ENCODE measurements at regions not wholly inside any gene's neighbourhood (a gene's known extent, or its start where the extent isn't known, plus 50 kb on each side); places are given as distances from the start of the nearest gene placed in this dataset.

DNA sequence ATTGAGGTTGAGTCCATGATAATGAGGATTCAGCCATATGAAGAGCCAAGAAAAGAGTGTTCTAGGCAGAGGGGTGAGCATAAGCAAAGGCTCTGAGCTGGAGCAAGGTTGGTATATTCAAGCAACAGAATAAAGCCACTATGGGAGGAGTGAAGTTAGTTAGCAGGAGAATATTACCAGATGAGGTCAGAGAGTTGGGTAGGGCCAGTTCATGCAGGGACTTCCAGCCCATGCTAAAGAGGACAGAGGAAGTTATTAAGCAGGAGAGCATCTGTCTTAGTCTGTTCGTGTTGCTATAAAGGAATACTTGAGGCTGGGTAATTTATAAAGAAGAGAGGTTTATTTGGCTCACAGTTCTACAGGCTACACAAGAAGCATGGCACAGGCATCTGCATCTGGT, 57.1 kb upstream of the ATG10 start:
- DNase-seq (ENCODE audit: low read depth in 2 of 2): no peak

DNA sequence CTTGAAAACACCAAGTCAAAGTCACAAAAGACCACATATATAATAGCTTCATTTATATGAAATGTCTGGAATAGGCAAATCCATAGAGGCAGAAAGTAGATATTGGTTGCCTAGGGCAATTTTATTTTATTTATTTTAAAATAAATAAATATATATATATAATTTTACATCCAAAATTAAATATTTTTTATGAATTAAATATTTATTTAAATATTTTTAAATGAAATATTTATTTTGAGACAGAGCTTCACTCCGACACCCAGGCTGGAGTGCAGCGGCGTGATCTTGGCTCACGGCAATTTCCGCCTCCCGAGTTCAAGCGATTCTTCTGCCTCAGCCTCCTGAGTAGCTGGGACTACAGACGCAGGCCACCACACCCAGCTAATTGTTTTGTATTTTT, 58.9 kb upstream of the ATG10 start:
- no peak for DNase-seq (ENCODE audit: low read depth in 2 of 2)

DNA sequence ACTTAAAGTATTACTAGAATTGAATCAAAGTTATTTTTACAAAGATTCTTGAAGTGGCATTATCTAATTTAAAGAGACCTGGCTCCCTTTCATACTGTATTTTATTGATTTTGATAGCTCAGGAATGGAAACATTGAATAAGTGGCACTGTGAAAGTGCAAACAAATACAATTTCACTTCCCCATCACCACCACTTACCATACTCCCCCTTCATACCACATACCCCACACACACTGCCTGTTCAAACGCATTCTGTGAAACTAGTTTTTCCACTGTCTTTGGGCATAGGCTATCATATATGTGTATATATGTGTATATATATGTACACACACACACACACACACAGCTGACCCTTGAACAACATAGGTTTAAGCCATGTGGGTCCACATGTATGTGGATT, 62.1 kb upstream of the ATG10 start:
- no peak for DNase-seq (ENCODE audit: low read depth in 2 of 2)

DNA sequence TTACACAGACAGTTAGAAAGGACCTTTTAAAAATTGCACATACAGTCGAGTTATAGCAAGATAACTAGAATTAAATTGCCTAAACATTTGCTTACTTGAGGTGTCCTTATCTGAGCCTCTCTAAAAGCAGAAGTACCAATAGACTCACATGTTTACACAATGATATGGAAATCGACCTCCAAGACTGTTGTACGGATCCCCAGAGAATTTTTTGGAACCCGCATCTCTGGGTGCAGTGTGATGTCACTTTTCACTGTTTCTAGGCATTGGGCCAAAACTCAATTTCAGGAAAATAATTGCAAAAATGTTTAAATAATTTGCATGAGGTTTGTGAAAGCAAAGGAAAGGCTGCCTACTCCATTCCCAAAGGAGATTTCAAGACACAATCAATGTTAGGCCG, 63.1 kb upstream of the ATG10 start:
- DNase-seq (ENCODE audit: low read depth in 2 of 2): no peak

DNA sequence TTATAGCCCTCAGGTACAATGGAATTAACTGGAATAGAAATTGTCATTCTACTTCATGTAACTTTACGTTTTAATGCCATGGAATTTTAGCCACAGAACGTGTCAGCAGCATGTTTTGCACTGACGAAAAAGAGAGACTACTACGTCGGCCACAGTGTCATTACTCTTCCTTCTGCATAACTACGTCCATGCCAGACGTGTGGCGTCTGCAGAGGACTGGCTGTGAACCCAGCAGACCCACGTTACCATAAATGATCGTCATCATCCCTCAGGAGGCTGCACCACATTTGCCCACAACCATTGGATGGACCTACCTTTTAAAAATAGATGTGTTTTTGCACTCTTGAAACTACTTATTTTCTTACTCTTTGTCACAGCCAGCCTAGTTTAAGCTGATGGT, 63.8 kb upstream of the ATG10 start:
- DNase-seq (ENCODE audit: low read depth in 2 of 2): no peak

DNA sequence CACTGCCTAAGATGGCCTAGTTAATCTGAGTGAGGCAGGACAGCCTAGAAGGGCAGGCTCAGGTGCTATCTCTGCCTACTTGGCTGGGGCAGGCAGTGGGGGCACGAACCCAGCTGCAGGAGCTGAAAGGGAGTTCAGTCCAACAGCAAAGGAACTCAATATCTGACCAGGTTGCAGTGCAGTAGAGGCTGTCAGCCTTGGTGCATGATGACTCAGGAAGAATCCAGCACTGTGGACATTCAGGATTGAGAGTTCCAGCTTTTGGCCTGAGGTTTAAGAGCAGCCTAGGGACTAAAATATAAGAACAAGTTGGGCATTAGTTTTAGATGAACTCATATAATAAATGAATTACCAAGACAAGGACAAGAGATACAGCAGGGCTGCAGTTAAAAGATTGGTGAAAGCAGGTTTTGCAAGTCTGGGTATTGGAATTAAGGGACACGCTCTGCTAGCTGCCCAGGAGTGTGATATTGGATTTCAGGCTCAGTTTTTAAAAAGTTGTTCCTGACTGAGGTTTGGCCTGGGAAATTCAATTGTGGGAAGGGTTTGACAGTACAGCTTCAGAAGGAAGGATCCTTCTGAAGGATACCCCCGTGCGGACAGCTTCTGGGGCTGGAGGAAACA, 64.7 kb upstream of the ATG10 start:
- no peak for DNase-seq (ENCODE audit: low read depth in 2 of 2)

DNA sequence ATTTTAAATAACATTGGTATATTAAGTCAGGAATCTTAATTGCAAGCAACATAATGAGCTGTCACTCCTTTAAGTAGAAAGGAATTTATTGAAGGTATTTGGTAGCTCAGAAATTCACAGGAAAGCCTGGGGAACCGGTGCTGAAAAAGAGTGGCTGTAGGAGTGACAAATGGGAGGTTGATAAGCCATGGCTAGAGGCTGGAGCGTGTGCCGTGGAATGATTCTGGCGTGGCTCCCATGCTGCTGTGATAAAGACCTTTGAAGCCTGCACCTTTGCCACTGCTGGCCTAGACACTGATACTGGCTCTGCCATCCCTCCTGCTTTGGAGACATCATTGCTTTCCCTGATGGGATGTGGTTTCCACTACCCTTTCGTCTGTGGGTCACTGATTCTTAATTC, 65.7 kb upstream of the ATG10 start:
- no peak for DNase-seq (ENCODE audit: low read depth in 2 of 2)

DNA sequence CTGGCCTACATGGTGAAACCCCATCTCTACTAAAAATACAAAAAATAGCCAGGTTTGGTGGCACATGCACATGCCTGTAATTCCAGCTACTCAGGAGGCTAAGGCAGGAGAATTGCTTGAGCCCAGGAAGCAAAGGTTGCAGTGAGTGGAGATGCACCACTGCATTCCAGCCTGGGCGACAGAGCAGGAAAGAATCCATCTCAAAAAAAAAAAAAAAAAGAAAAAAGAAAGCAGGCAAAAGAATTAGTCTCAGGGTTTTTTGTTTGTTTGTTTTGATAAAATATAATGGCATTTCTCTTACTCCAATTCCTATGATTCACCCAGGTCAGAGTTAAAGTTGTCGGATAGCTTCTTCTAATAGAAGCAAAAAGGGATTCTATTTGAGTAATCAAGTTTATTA, 67.0 kb upstream of the ATG10 start:
- DNase-seq (ENCODE audit: low read depth in 2 of 2): no peak

DNA sequence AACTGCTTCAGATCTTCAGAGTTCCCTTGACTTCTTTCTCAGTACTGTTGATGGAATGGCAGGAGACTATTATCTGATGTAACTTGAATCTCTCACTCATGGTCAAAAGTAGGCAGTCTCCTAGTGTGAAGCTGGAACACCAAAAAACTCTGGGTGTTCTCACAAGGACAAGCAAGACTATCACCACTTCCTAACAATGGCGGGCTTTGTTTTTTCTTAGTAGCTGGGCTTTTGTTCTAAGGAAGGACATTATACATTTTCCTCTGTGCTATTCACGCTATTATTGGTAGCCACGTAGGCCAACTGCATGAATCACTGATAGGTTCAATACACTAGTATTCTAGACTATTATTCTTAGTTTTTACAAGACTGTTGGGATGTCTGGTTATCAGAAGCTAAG, 67.7 kb upstream of the ATG10 start:
- no peak for DNase-seq (ENCODE audit: low read depth in 2 of 2)

DNA sequence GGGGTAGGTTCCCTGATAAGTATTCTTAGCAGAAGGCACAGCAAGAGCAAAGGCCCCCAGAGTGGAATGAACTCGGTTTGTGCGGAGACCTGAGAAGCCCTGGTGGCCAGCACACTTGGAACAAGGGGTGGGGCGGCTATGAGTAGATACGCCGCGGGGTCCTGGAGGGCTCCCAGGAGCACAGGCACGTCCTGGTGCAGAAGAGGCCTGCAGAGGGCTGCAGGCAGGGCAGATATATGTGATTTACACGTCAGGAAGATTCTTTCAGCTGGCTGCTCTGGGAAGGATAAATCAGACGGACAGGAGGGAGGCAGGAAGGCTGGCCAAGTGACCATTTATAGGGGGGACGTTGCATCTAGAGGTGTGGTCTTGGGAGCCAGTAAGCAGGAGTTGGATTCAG, 70.2 kb upstream of the ATG10 start:
- no peak for DNase-seq (ENCODE audit: low read depth in 2 of 2)

DNA sequence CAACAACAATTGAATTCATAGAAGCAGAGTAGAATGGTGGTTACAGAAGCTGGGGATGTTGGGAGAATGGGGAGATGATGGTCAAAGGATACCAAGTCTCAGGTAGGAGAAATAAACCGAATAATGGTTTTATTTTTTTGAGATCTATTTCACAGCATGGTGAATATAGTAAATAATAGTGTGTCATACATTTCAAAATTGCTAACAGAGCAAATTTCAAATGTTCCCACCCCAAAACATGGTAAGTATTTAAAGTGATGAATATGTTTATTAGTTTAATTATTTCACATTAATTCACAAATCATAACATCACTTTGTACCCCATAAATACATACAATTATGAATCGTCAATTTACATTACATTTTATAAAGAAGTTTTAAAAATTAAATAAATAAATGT, 72.7 kb upstream of the ATG10 start:
- no peak for DNase-seq (ENCODE audit: low read depth in 2 of 2)

DNA sequence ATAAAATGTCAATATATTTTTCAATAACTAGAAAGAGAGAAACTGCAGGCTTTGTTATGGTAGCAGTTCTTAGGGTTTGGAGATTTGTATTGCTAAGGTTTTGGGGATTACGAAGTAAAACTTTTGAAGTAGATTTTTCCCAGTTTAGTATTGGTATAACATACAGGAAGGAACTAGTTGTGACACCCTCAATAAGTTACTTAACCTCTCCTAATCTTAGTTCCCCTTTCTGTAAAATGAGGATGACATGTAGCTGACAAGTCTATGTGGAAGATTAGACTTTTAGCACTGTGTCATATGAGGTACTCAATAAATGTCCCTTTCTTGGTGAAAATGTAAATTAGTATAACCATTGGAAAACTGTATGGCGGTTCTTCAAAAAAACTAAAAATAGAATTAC, 73.4 kb upstream of the ATG10 start:
- no peak for DNase-seq (ENCODE audit: low read depth in 2 of 2)

DNA sequence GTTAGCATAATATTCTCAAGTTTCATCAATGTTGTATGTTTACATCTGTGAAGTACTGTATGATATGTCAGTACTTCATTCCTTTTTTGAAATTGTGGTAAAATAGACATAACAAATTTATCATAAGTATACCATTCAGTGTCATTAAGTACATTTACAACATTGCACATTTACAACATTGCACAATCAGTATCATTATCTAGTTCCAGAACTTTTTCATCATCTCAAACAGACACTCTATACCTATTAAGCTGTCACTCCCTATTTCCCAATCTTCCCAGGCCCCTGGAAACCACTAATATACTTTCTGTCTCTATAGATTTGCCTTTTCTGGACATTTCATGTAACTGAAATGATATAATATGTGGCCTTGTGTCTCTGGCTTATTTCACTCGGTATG, 75.1 kb upstream of the ATG10 start:
- DNase-seq (ENCODE audit: low read depth in 2 of 2): no peak

DNA sequence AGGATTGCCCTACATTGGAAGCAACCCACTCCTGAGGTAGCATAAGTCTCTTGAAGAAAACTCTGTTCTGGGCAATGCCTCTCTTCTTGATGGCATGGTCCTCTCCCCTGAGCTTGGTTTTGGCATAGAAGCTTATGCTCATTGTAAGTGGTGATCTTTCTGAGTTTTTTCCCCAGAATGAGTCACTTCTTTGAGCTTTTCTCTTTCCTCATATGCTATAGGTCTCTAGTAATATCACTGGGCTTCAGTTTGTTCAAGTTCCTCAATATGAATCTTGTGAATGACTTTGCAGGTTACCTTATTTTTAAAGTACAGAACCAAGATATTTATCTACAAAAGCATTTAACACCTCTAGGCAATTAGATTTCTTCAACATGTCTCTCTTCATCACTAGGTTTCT, 76.5 kb upstream of the ATG10 start:
- no peak for DNase-seq (ENCODE audit: low read depth in 2 of 2)

DNA sequence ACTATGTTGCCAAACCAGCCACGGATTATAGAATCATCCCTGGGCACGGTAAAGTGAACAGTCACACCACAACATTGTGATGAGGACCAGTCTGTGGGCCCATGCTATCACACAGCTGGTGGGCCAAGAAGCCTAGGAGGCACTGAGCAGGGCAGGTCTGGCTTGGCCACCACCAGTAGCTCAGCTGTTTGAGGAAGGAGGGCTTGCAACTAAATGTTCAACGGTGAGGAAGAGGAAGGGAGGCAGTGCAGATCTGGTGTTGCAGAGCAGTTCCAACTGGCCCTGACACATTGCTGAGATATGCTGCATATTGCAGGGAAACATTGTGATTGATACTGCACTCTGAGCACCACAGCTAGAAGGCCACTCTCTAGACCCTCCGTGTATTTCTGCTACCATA, 77.9 kb upstream of the ATG10 start:
- no peak for DNase-seq (ENCODE audit: low read depth in 2 of 2)

DNA sequence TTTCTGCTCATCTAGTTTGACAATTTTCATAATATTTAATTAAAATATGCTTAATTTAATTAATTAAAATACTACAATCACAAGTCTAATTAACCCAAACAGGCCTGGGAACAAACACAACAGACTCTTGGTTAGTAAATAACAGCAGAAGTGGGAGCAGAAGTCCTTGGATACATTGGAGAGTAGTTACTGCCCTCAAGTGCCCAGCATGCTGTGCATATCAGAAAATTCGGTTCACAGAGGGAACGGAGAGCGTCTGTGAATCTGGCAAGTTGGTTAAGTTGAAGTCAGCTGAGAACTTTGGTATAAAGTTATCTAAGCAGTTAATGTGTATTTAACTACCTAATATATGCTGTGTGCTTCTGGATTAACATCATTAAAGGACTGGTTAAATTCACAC, 87.0 kb upstream of the ATG10 start:
- DNase-seq (ENCODE audit: low read depth in 2 of 2): no peak

DNA sequence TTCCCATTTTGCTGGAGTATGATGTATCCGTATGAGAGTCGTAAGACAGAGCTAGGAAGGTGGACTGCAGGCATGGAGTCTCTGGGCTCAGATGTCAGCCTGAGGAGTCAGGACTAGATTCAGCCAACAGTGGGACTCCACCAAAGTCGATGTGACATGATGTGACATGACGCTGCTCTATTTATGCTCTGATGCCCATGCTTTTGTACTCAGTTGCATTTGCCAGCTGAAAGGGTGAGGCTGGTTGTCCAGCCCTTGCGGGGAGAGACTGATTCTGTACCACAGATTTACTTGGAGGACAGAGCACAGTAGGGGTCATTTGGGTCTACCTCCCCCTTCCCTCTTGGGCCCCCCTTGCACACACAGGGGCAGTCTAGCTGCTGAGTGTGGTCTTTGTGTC, 88.5 kb upstream of the ATG10 start:
- no peak for DNase-seq (ENCODE audit: low read depth in 2 of 2)

DNA sequence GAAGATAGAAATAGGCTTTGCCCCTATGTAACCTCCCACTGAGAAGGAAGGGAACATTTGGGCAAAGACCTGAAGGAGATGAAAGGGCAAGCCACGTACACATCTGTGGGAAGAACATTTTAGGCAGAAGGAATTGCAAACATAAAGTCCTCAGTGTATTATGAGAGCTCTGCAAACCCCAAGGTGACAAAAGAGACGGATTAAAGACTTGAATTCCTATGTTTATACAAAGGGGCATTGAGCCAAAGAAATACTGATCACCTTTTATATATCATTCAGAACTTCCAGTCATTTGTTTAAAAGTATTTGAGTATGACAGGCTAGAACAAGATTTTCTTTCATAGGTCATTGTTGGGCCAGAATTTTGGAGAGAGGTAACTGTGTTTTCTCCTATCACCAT, 90.2 kb upstream of the ATG10 start:
- DNase-seq (ENCODE audit: low read depth in 2 of 2): no peak

DNA sequence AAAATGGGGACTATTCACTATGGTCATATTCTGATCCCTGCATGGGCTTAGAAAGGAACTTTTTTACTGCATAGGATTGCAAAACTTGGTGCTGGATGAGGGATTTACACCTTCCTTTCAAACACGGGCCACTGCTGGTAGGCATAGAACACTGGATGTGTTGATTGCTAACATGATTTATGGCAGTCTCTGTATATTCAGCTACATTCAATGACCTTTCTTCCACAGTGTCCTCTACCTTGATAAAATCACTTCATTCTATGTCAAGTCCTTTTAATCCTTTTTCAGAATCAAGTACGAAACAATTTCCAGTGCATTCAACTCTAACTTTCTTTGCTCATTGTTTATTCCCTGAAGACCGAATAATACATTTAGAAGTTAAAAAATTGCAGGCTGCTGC, 91.9 kb upstream of the ATG10 start:
- DNase-seq (ENCODE audit: low read depth in 2 of 2): no peak

DNA sequence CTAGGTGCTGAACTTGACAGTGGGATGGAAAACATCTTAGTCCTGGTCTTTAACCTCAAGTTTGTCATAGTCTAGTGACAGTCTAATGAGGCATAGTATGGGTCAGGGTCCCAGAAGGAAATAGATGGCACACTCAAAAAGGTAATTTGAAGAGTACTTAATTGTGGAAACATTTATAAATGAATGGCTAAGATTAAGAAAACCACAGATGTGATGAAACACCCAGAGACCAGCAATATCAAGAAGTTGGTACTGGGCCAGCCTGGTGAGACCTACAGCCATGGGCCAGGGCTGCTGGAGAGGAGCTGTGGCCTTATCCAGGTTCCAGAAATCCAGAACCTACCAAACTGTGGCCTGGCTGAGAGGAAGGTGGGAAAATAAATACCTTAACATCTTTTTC, 93.5 kb upstream of the ATG10 start:
- DNase-seq (ENCODE audit: low read depth in 2 of 2): no peak

DNA sequence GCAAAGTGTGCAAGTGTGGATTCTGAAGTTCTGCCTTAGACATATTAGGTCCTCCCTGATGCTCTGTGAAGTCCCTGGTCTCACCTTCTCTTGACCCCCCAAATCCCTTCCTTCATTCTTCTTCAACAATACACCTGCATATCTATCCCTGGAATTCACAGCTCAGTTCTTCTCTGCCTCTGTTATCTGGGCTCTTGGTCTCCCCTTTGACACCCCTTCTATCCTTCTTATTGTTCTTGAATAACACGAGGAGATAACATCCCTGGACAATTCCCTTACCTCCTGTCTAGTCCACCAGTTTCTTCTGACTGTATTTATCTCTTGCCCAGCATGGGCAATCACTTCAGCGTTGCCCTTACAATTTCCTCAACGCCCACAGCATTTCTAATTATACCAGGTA, 104.8 kb upstream of the ATG10 start:
- no peak for DNase-seq (ENCODE audit: low read depth in 2 of 2)

DNA sequence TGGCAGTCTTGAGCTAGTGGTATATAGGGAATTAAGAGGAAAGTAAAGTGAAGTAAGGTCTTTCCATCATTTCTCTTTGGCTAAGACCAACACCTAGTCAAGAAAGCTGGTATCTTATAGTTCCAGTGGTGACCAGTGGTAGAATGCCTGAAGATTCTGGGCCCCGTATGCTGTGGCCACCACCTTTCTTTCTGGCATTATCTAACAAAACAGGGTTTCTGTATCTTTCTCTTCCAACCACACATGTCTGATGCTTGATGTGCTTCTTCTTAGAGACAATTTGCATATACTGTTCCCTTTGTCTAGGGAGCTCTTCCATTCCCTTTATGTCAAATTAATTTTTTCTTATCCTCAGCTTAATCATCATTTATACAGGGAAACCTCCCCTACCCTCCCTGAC, 109.9 kb upstream of the SSBP2 start:
- no peak for DNase-seq (ENCODE audit: low read depth in 2 of 2)

DNA sequence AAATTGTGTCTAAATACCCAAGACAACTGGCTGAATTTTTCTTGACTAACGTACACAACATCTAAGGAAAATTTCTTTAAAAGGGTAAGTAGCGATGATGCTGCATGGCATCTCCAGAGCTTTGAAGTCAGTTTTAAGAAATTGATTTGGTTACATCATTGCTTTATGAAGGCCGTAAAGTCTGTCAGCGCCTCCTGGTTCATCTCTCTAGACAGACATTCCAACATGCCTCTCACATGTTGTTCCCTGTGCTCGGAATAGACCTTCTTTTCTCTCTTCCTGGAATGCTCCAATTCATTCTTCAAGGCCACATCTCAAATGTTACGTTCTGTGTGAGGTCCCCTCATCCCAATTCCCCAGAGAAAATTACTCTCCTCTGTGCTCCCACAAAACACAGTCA, 108.7 kb upstream of the SSBP2 start:
- no peak for DNase-seq (ENCODE audit: low read depth in 2 of 2)

DNA sequence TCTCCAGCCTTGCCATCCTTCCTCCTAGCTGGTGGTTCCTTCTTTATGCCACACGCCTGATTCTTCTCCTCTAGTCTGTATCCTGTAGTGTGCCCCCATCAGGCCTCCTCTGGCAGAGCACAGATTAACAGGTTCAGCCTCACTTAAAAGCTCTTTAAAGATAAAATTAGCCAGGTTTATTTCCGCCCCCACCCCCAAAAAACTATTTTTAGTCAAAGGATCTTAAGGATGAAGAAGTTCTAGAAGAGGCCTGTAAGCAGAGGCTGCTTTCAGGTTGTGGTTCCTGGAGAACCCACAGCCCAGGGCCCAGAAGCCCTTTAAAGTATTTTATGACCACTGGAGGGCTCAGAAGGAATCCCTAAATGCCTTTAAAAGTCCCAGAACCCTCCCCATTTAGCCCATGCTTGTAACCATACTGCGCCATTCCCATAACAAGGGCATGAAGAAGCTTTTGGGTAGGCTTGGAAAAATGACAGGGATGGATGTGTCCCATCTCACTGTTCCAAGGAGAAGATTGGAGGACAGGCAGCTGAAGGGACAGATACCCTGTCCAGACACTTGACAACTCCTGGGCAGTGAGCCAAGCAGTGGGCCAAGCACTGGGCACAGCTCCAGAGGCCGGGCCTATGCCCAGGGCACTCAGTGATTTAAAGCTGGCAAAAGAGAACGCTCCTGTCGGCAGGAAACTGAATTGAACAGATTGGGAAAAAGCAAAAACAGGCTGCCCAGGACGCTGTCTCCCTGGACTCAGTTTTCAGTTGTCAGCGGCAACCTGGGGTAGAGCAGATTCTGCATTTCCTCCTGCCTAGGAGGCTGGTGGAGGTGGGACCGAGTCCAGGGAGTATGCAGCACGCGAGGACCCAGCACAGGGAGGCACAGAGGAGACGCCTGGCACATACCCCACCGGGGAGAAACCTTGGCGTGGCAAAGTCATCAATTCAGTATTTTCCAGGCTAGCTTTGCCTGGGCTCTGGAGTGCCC, 106.3 kb upstream of the SSBP2 start:
- DNase-seq (ENCODE audit: low read depth in 2 of 2): no peak
